WTC11 (cell line): ENCODE measurements at regions not wholly inside any gene's neighbourhood (a gene's known extent, or its start where the extent isn't known, plus 50 kb on each side); places are given as distances from the start of the nearest gene placed in this dataset.
"Not testable (repeated sequence)": the region's sequence is repeated elsewhere in the genome, so short reads cannot be mapped to it uniquely, and the experiment has no call there.

Experiments used
- ATAC-seq: fragments of 200-7000 bp; cut with Tn5 transposase; 2 replicates; pipeline ENCODE4 v1.10.0; 2021; ENCODE audit warnings: mild to moderate bottlenecking, moderate library complexity
- CTCF ChIA-PET: fragments of 300-600 bp; sonication (Branson Sonifier 250); formaldehyde crosslinking; loops from one replicate; lab custom pipeline; 2021; ENCODE audit warnings: antibody characterized with exemption; lab: Charles Lee
- POLR2A ChIA-PET: fragments of 350-600 bp; sonication (Branson Sonifier 250); formaldehyde crosslinking; loops from one replicate; lab custom pipeline; 2021; ENCODE audit warnings: antibody characterized with exemption; lab: Charles Lee
- DNase-seq: peaks from one replicate; pipeline ENCODE4 v3.0.0; 2021; ENCODE audit warnings: low spot score
- H3K27ac Mint-ChIP-seq: 2 replicates; pipeline ENCODE4 v1.8.0; 2021; ENCODE audit warnings: mixed read lengths
- H3K27me3 Mint-ChIP-seq: 2 replicates; pipeline ENCODE4 v1.8.0; 2021; ENCODE audit warnings: low read depth, mild to moderate bottlenecking, moderate library complexity, mixed read lengths
- H3K36me3 Mint-ChIP-seq: 2 replicates; pipeline ENCODE4 v1.8.0; 2021; ENCODE audit warnings: mixed read lengths
- H3K4me1 Mint-ChIP-seq: 2 replicates; pipeline ENCODE4 v1.8.0; 2022; ENCODE audit warnings: mixed read lengths
- H3K4me3 Mint-ChIP-seq: 2 replicates; pipeline ENCODE4 v1.8.0; 2021; ENCODE audit warnings: mild to moderate bottlenecking, moderate library complexity, mixed read lengths
- H3K9me3 Mint-ChIP-seq: 2 replicates; pipeline ENCODE4 v1.8.0; 2021; ENCODE audit warnings: mixed read lengths
- ARID4B ChIP-seq: sonication (generic); formaldehyde crosslinking; IDR thresholded peaks from 2 replicates; pipeline ENCODE4 v1.8.0; 2023; ENCODE audit warnings: missing genetic modification reagents, mild to moderate bottlenecking, borderline replicate concordance
- E2F4 ChIP-seq: sonication (generic); formaldehyde crosslinking; IDR thresholded peaks from 2 replicates; pipeline ENCODE4 v1.8.1; 2022; ENCODE audit warnings: low read depth, mild to moderate bottlenecking, moderate library complexity, missing genetic modification reagents, borderline replicate concordance
- ELF4 ChIP-seq: sonication (generic); formaldehyde crosslinking; IDR thresholded peaks from 2 replicates; pipeline ENCODE4 v1.8.1; 2022; ENCODE audit warnings: low read depth, mild to moderate bottlenecking, moderate library complexity, missing genetic modification reagents
- ERG ChIP-seq: fragments of 250-450 bp; sonication (Bioruptor Pico); IDR thresholded peaks from 2 replicates; pipeline ENCODE4 v1.8.0; 2021; ENCODE audit warnings: mild to moderate bottlenecking
- FOXJ3 ChIP-seq: sonication (generic); formaldehyde crosslinking; IDR thresholded peaks from 2 replicates; pipeline ENCODE4 v1.9.0; 2021; ENCODE audit warnings: missing genetic modification reagents, mild to moderate bottlenecking, borderline replicate concordance
- FOXK1 ChIP-seq: sonication (generic); formaldehyde crosslinking; IDR thresholded peaks from 2 replicates; pipeline ENCODE4 v1.8.0; 2022; ENCODE audit warnings: mild to moderate bottlenecking, moderate library complexity, missing genetic modification reagents
- HMGA2 ChIP-seq: fragments of 250-450 bp; sonication (Bioruptor Pico); IDR thresholded peaks from 2 replicates; pipeline ENCODE4 v1.4.0; 2021; ENCODE audit warnings: mild to moderate bottlenecking, moderate library complexity
- KAT7 ChIP-seq: sonication (generic); formaldehyde crosslinking; IDR thresholded peaks from 2 replicates; pipeline ENCODE4 v1.8.1; 2023; ENCODE audit warnings: missing genetic modification reagents, mild to moderate bottlenecking, borderline replicate concordance
- MAX ChIP-seq: sonication (generic); formaldehyde crosslinking; IDR thresholded peaks from 2 replicates; pipeline ENCODE4 v1.8.0; 2022; ENCODE audit warnings: mild to moderate bottlenecking, missing genetic modification reagents
- NFYB ChIP-seq: sonication (generic); formaldehyde crosslinking; conservative IDR thresholded peaks from 2 replicates; pipeline ENCODE4 v1.8.0; 2022; ENCODE audit warnings: low read depth, missing genetic modification reagents
- SMAD3 ChIP-seq: sonication (generic); formaldehyde crosslinking; IDR thresholded peaks from 2 replicates; pipeline ENCODE4 v1.8.0; 2022; ENCODE audit warnings: missing genetic modification reagents, mild to moderate bottlenecking, borderline replicate concordance
- STAT6 ChIP-seq: sonication (generic); formaldehyde crosslinking; conservative IDR thresholded peaks from 2 replicates; pipeline ENCODE4 v1.8.1; 2023; ENCODE audit warnings: mild to moderate bottlenecking, low read depth, missing genetic modification reagents, moderate library complexity
- TCF7 ChIP-seq: sonication (generic); formaldehyde crosslinking; IDR thresholded peaks from 2 replicates; pipeline ENCODE4 v1.8.0; 2022; ENCODE audit warnings: mild to moderate bottlenecking, low read depth, missing genetic modification reagents, moderate library complexity
- TEAD4 ChIP-seq: sonication (generic); formaldehyde crosslinking; IDR thresholded peaks from 2 replicates; pipeline ENCODE4 v1.8.0; 2022; ENCODE audit warnings: mild to moderate bottlenecking, missing genetic modification reagents
- ZNF121 ChIP-seq: sonication (generic); formaldehyde crosslinking; IDR thresholded peaks from 2 replicates; pipeline ENCODE4 v1.8.0; 2023; ENCODE audit warnings: missing genetic modification reagents
- ZNF416 ChIP-seq: fragments of 250-450 bp; sonication (Bioruptor Pico); IDR thresholded peaks from 2 replicates; pipeline ENCODE4 v1.9.0; 2021; ENCODE audit warnings: mild to moderate bottlenecking, inconsistent platforms
- ZNF423 ChIP-seq: fragments of 250-450 bp; sonication (Bioruptor Pico); IDR thresholded peaks from 2 replicates; pipeline ENCODE4 v2.1.2; 2022; ENCODE audit warnings: mild to moderate bottlenecking, moderate library complexity
- ZNF512 ChIP-seq: sonication (generic); formaldehyde crosslinking; IDR thresholded peaks from 2 replicates; pipeline ENCODE4 v1.8.1; 2022; ENCODE audit warnings: missing genetic modification reagents, borderline replicate concordance
- ZSCAN18 ChIP-seq: fragments of 250-450 bp; sonication (Bioruptor Pico); IDR thresholded peaks from 2 replicates; pipeline ENCODE4 v2.1.2; 2022; ENCODE audit warnings: mild to moderate bottlenecking, moderate library complexity

- H3K4me1 Mint-ChIP-seq, H3K27me3 Mint-ChIP-seq, ATAC-seq, H3K4me3 Mint-ChIP-seq, DNase-seq, CTCF ChIA-PET, H3K9me3 Mint-ChIP-seq, POLR2A ChIA-PET, H3K36me3 Mint-ChIP-seq, H3K27ac Mint-ChIP-seq: not testable (repeated sequence)
These were observed 83.1 kb upstream of the CYRIA start for GRCh38 chr2:16748511-16749266.

GRCh38 chr2:16747689-16748088 lies 82.1 kb upstream of the CYRIA start:
- H3K27me3 Mint-ChIP-seq: no peaks in the 10 kb centered on the region
- no peaks in the 10 kb centered on the region for H3K36me3 Mint-ChIP-seq
- ChIA-PET POLR2A (no interaction called here), CTCF (no interaction called here)
- H3K27ac Mint-ChIP-seq: no peak overlapping the region
- H3K9me3 Mint-ChIP-seq: no peaks in the 10 kb centered on the region
- H3K4me3 Mint-ChIP-seq: no peak overlapping the region
- ATAC-seq (no peak), DNase-seq (no peak)
- TF ChIP-seq ARID4B (CRISPR knock-in tag) (no peak), E2F4 (CRISPR knock-in tag) (no peak), ZNF512 (no peak), TEAD4 (CRISPR knock-in tag) (no peak), ZNF121 (CRISPR knock-in tag) (no peak), FOXK1 (CRISPR knock-in tag) (no peak), STAT6 (CRISPR knock-in tag) (no peak)
- H3K4me1 Mint-ChIP-seq: no peaks in the 10 kb centered on the region

GRCh38 chr2:16747257-16747656 lies 81.6 kb upstream of the CYRIA start:
- no peak overlapping the region for H3K27ac Mint-ChIP-seq
- ChIA-PET POLR2A (no interaction called here), CTCF (interaction anchor here (2.8 kb wide), 1 partner anchor 10 kb away, joined by 14 read pairs; no protein-coding TSS in a partner anchor)
- no peaks in the 10 kb centered on the region for H3K9me3 Mint-ChIP-seq
- no peaks in the 10 kb centered on the region for H3K27me3 Mint-ChIP-seq
- H3K36me3 Mint-ChIP-seq: no peaks in the 10 kb centered on the region
- no peak for DNase-seq
- ATAC-seq: no peak
- H3K4me1 Mint-ChIP-seq: no peaks in the 10 kb centered on the region
- H3K4me3 Mint-ChIP-seq: no peak overlapping the region
- no peak for TF ChIP-seq ZNF416
- no peak for TF ChIP-seq ELF4 (CRISPR knock-in tag)
- no peak for TF ChIP-seq FOXJ3 (CRISPR knock-in tag)
- no peak for TF ChIP-seq ERG (CRISPR knock-in tag)
- TF ChIP-seq HMGA2: no peak
- no peak for TF ChIP-seq TCF7 (CRISPR knock-in tag)
- TF ChIP-seq NFYB (CRISPR knock-in tag): no peak
- TF ChIP-seq SMAD3 (CRISPR knock-in tag): no peak
- TF ChIP-seq MAX (CRISPR knock-in tag): no peak
- no peak for TF ChIP-seq ZSCAN18 (CRISPR knock-in tag)
- no peak for TF ChIP-seq KAT7
- no peak for TF ChIP-seq ZNF423 (CRISPR knock-in tag)
